DLD1 (cell line): ENCODE measurements at regions not wholly inside any gene's neighbourhood (a gene's known extent, or its start where the extent isn't known, plus 50 kb on each side); places are given as distances from the start of the nearest gene placed in this dataset.
"Not testable (repeated sequence)": the region's sequence is repeated elsewhere in the genome, so short reads cannot be mapped to it uniquely, and the experiment has no call there.

Experiments
- in situ Hi-C: cut with HindIII; loops from 2 replicates; pipeline ENCODE4 v1.10.0; 2017; ENCODE audit warnings: low sequenced_read_pairs

DNA sequence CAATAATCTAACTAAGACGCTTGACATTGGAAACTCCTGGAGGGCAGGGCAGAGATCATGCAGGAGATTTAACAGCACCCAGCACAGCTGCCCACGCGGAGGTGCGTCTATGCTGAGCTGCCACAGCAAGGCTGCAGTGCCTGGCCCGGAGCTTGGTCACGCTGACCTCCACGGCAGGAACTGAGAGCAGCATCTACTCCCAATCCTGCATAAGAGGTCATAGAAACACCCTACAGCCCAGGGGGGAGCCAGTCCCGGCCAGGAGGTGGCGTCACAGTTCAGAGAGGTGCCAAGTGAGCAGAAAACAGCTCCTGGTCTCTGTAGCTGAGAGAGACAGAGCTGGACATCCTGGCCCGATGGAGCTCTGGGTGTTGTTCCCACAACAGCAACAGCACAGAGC, 121.1 kb upstream of the TMEM45B start:
- in situ Hi-C loops: loop anchor here (10.0 kb wide), 1 partner anchor 80 kb away; no protein-coding TSS in a partner anchor

DNA sequence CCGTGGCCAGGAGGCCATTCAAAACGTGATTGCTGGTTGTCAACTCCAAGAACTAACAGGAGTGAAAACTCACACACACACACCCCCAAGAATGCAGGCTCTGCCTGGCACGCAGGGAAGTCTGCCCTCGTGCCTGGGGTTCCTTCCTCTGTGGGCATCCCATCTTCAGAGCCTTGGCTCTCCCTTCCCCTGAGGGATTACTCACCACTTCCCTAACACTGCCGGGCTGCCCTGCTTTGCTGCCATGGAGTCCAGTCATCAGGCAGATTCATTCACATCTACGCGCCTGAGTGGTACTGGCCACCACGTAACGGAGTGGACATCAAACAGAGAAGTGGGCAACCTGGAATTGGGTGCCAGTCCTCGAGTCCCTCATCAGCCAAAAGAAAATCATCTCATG, 120.7 kb upstream of the TMEM45B start:
- in situ Hi-C loops: loop anchor here (10.0 kb wide), 1 partner anchor 80 kb away; no protein-coding TSS in a partner anchor

DNA sequence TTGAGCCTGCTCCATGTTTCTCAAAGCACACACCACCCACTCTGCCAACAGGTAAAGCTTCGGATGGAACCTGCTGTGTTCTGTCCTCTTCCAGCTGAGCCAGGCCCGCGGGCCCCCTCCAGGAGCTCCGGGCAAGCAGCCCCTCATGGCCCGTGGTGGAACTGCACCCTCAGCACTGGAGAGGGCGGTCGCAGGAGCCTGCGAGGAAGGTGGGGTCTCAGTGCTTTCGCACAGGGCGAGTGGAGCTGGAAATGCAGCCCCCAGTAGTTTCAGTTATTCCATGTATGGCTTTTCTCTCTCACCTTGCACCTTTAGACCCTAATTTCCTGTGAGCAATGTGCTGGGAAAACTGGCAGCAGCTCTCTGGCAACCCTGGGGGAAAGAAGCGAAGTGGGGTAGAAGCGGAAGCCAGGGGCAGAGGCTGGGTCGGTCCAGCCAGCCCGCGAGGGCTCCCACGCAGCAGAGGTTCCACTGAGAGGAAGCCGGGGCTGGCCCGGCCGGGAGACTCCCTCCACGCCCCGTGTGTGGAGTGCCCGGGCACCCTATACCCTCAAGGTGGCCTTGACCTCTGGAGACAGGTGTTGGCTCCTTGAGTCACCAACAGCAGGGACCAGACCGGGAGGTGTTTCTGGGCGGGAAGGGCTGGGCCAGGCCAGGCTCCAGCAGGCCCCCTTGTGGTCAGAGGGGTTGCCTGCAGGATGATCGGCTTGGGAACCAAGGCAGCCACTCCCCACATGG, 119.9 kb upstream of the TMEM45B start:
- in situ Hi-C loops: loop anchor here (10.0 kb wide), 1 partner anchor 81 kb away; no protein-coding TSS in a partner anchor

DNA sequence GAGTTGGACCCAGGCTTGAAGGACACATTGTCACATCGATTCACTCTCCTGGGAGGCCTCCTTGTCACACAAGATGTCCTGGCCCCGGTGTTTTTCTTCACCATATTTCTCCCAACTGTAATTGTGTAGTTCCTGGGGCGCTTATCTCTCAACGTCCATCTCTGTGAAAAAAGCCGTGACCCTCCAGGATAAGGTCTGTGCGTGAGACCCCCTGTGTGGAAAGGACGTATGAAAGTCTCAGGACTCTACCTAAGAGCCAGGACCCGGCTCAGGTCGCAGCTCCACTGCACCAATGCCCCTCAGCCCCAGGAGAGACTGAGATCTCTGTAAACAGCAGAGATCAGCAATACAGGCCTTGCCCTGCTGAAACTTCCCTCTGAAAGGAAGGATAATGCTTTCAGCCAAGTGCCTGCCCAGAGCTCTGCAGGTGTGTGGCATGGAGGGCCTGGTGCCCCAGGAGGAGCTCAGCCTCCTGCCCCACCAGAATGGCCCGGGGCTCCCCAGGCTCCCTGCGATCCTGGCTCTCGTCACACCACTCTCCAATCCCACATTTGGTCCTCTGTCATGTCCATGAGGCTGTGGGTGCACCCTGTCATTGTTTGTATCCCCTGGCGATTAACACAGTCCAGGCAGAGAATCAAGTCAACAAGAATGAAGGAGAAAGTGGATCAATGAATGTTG, 119.2 kb upstream of the TMEM45B start:
- in situ Hi-C loops: loop anchor here (10.0 kb wide), 1 partner anchor 82 kb away; no protein-coding TSS in a partner anchor

DNA sequence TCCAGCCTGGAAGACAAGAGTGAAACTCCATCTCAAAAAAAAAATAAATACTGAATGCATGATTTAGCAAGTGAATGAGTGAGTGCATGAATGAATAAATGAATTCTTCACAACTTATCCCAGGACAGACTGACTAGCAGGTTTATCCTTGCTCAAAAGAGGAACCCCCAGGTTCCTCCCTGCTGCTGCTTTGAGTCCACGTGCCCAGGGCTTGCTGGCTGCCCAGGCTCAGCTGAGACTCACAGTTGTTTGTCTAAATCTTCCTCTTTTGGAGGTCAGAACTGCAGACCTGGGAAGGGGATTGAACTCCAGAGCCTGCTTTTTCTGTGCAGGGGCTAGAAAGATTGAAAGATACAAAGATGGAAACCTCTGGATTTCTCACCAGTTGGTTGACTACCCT, 117.4 kb upstream of the TMEM45B start:
- in situ Hi-C loops: loop anchor here (10.0 kb wide), 1 partner anchor 83 kb away; no protein-coding TSS in a partner anchor

DNA sequence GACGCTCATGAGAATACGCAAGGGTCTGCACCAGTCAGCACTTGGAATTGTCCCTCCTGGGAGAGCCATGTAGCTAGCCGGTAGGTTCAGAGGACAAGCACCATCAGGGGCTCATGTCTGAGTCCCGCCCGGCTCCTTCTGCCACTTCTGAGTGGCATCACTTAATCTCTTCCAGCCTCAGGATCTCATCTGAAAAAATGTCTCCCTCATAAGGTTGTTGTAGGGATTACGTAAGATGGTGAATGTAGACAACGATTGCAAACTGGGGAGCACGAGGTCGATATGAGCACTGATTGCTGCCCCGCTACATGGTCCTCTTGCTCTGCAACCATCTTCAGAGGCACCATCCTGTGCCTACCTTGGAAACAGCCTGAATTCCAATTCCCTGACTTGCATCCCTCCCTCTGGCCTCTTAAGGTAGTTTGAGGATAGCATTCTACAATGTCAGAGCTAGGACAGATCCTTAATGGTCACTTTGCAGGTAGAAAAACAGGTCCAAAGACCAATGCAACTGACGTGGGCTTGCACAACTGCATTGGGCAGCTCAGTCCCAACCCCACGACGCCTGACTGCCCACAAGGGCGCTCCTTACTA, 115.8 kb upstream of the TMEM45B start:
- in situ Hi-C loops: loop anchor here (10.0 kb wide), 1 partner anchor 85 kb away; no protein-coding TSS in a partner anchor

DNA sequence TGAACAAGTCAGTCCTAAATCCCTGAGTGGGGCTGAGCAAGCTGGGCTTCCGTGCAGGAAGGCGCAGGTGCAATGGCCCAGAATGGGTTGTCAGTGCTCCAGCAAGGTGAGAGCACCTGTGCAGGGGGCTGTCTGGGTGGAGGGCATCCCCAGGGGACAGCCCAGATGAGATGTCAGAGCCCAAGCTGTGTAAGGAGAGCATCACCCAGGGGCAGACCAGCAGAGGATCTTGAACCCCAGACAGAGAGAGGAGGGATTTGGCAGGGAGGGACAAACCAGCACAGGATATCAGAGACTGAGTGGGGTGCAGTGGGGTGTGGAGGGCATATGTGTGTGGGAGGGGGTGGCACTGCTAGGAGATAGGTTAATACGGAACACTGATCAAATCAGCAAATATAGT, 114.9 kb upstream of the TMEM45B start:
- in situ Hi-C loops: no loop called here

DNA sequence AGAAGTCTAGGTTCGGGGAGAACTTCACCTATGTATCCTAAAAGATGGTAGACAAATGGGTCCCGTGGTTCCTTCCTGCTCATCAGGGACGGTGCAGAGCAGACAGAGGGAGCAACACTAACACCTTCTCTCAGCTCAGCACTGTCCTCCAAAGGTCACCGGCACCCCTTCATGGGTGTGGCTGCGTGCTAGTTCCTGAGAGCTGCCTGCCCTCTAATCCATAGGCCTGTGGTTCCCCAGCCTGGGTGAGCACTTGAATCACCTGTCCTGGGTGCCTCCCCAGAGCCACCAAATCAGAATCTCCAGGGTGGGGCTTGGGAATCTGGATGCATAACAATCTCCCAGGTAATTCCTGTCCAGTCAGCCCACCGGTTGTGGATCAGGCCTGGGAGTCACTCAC, 113.9 kb upstream of the TMEM45B start:
- in situ Hi-C loops: no loop called here

DNA sequence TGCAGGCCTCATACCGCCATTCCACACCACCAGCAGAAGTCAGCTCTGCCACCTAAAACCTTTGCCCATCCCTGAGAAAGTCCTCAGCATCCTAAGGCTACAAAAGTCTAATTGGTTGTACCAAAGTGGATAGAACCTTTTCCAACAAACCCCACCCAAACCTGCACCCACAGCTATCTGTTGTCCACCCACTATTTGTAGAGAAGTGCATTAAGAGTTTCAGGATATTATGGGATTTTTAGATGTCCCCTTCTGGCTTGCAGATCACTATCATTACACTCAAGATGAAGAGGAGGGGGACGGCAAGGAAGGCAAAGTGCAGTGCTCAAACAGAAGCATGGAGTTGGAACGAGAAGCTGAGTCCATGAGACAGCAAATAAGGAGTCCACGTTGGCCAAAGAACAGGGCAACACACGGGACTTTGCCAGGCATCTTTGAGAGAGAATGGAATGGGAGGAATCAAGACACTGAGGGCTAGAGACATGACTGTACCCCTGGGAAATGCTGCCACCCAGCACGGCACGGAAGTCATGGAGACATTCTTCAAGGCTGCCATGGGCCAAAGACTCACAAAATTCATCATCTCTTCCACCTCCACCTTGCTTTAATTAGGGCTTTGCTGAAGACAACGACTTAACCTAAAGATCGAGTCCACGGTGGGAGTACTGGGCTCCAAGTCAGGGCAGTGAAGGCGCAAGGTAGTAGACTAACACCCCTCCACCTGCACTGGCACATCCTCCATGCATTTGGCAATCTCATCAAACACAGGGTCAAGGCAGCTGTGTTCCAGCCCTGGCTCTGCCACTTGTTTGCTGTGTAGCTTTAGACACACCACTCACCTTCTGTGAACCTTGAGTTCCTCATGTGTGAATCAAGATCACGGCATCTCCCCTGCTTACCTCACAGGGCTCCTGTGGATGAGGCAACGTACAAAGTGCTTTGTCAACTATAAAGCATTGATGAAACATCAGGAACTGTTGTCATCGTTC, 112.9 kb upstream of the TMEM45B start:
- in situ Hi-C loops: no loop called here

DNA sequence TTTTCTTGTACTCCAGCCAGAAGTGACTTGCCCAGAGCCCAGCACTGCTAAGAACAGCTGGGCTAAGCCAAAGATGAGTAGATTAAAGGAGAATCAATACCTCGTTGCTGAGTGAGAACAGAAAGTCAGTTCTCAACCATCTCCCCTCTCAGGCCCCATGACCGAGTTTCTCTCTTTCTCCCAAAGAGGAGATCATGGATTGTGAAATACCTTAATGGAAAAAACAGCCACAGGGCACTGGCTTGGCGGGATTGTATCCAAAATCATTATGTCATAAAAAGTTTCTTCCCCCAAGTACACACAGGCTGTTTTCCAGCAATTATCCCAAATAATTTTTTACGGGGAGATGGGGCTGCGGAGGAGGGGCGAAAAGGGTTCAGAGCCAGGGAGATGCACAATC, 111.8 kb upstream of the TMEM45B start:
- in situ Hi-C loops: no loop called here

DNA sequence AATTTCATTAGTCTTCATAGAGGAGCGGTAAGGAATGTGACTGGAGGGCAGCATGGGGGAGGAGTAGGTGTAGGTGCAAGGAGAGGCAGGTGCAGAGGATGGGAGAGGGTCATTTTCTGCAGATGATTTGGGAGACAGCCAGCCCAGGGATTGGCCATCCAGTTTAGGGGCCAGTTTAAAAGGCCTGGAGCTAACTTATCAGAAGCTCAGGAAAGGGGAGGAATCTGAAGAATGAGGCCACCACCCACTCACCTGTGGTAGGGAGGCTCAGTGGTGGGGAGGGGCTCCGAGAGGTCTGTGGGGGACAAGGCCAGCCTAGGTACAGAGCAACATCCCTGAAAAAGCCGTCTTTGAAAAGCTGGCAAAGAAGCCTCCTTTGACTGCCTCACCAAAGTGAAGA, 110.8 kb upstream of the TMEM45B start:
- in situ Hi-C loops: no loop called here

DNA sequence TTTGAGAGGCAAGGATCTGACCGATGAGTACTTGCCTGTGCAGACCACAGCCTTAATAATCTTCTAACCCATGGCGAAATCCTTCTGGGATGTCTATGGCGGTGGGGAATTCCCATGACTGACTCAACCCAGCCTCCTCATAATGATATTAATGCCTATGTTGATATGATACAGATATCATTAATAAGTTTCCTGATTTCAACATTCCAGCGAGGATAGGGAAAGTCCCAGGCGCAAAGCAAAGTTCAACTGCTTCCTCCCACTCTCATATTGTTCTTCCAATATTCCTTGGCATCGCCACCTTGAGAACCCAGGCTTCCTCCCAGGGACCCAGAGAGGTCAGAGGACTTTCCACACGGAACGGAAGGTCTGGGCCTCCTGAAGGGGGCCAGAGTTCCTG, 110.3 kb upstream of the TMEM45B start:
- in situ Hi-C loops: no loop called here

DNA sequence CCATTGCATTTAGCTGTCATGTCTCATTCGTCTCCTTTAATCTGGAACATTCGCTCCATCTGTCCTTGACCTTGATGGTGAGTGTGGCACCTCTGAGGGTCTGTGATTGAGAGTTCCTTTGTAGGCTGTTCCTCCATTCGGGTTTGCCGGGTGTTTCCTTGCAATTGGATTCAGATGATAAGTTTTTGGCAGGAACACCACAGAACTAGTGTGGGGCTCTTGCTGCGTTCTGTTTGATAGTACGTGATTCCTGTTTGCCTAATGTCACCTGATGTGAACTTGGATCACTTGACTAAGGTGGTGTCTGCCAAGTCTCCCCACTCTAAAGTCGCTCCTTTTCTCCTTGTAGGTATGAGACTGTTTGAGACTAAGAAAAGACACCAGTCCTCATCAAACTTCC, 109.7 kb upstream of the TMEM45B start:
- in situ Hi-C loops: no loop called here

DNA sequence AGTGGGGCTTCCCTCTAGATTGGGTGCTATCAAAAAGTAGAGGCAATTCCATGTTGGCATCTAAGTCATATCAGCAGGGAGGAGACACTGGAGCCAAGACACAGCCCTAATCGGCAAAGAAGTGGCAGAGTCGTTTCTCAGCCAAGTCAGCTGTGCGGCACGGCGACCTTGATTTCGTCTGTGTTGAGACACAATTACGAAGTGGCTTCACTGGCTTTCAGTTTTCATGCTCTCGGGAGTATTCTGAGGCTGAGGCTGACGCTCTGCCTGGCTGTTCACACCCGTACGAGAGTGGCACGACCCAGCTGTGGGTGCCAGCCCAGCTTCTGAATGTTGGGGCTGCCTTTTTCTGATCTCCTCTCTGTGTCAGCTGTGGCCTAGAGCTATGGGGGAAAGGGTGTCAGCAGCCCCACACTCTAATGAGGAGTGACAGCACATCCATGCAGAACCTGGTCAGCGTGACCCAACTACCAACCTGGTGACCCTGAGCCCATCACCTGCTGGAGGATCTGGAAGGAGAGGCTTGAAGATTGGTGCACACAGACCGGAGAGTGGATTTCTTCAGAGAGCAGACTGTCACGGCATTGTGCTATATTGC, 105.7 kb upstream of the TMEM45B start:
- in situ Hi-C loops: no loop called here

DNA sequence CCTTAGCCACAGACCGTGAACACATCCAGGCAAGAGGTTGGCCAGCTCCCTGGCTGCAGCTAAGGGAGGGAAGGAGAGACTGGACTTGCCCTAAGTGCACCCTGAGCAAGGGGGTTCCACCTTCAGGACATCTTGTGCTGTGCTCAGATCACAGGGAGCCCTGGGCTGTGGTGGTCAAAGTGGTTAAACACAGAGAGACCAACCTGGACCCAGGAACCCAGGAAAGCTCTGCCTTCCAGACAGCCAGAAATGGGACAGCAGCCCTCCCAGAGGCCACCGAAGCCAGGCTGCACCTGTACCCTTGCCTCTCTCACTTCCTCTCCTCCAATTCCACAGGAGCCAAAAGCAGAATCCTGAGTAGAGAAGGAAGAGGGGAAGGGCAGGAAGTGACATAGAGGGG, 105.2 kb upstream of the TMEM45B start:
- in situ Hi-C loops: no loop called here

DNA sequence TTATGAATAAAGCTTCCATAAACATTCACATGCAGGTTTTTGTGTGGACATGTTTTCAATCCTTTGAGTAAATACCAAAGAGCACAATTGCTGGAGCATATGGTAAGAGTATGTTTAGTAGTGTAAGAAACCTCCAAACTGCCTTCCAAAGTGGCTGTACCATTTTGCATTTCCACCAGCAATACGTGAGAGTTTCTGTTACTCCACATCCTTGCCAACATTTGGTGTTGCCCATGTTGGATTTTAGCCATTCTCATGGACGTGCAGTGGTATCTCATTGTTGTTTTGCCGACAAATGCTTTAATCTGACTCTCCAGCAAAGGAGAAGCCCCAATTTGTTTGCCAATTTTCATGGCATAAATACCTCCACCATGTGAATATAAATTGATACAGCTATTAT, 103.9 kb upstream of the TMEM45B start:
- in situ Hi-C loops: no loop called here

DNA sequence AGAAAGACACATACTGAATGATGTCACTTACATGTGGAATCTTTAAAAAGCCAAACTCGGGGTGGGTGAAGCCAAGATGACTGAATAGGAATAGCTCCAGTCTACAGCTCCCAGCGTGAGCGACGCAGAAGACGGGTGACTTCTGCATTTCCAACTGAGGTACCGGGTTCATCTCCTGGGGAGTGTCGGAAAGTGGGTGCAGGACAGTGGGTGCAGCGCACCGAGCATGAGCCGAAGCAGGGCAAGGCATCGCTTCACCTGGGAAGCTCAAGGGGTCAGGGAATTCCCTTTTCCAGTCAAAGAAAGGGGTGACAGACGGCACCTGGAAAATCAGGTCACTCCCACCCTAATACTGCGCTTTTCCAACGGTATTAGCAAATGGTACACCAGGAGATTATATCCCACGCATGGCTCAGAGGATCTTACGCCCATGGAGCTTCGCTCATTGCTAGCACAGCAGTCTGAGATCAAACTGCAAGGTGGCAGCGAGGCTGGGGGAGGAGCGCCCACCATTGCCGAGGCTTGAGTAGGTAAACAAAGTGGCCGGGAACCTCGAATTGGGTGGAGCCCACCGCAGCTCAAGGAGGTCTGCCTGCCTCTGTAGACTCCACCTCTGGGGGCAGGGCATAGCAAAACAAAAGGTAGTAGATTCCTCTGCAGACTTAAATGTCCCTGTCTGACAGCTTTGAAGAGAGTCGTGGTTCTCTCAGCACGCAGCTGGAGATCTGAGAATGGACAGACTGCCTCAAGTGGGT, 103.0 kb upstream of the TMEM45B start:
- in situ Hi-C loops: not testable (repeated sequence)

DNA sequence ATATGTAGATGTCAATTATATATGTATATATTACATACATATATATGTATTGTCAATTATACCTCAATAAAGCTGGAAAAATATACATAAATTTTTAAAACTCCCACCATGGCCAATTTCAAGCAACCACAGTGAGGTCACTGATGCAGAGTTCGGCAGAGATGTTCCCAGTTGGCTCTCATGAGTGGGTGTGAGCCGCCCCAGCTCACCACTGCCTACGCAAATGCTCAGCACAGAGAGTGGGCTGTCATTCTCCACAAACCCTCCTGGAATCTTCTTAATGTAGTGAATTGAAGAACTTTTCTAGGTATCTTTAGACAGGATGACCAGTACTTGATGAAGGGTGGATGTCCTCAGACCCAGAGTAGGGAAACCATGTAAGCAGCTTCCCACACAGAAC, 96.6 kb upstream of the TMEM45B start:
- in situ Hi-C loops: no loop called here

DNA sequence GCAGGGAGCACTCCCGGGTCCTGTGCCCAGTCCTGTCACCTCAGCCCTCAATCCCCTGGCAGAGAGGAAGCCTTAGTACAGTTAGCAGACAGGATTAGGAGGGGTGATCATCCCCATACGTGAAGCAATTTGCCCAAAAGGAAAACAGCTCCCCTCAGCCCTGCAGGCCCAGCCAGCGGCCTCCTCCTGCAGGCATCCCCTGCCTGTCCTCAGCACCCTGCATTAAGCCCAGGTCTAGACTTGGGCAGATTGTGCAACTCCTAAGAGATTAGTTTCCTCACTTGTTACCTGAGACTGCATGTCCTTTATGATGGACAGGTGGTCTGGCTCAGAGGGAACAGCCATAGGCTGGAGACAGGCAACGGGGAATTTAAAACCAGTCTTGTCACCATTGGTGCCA, 95.5 kb upstream of the TMEM45B start:
- in situ Hi-C loops: no loop called here

DNA sequence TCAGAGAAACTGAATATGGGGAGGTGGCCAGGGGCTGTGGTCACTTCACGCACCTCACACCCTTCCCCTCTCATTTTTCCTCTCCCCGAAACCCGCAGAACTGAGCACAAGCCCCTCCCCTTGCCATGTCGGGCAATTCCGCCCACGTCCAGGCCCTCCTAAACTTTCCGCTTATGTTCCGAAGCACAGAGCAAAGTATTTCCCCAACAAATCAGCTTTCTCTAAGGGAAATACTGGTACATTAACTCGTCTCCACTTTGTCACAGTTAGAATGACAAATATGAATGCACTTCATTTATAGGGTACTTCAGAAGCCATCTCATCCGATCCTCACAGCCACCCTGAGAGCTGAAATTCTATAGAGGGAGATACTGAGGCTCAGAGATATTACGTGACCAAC, 94.7 kb upstream of the TMEM45B start:
- in situ Hi-C loops: no loop called here
